ENCODE measurements at regions not wholly inside any gene's neighbourhood (a gene's known extent, or its start where the extent isn't known, plus 50 kb on each side); places are given as distances from the start of the nearest gene placed in this dataset.

- TF ChIP-seq, protein P1, sequence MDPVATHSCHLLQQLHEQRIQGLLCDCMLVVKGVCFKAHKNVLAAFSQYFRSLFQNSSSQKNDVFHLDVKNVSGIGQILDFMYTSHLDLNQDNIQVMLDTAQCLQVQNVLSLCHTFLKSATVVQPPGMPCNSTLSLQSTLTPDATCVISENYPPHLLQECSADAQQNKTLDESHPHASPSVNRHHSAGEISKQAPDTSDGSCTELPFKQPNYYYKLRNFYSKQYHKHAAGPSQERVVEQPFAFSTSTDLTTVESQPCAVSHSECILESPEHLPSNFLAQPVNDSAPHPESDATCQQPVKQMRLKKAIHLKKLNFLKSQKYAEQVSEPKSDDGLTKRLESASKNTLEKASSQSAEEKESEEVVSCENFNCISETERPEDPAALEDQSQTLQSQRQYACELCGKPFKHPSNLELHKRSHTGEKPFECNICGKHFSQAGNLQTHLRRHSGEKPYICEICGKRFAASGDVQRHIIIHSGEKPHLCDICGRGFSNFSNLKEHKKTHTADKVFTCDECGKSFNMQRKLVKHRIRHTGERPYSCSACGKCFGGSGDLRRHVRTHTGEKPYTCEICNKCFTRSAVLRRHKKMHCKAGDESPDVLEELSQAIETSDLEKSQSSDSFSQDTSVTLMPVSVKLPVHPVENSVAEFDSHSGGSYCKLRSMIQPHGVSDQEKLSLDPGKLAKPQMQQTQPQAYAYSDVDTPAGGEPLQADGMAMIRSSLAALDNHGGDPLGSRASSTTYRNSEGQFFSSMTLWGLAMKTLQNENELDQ (CRISPR knock-in tag; IDR thresholded peaks at IDR 0.05; ENCODE audit: borderline replicate concordance) = 0 out of 2 replicates have a peak, but pooled peaks have one; percentile 71
- peak; percentile 95 for TF ChIP-seq ZMAT3 (CRISPR knock-in tag; conservative IDR thresholded peaks at IDR 0.05)
- TF ChIP-seq DNMT3B (CRISPR knock-in tag; conservative IDR thresholded peaks at IDR 0.05) = peak; percentile 24
- TF ChIP-seq ZNF160 (CRISPR knock-in tag; IDR thresholded peaks at IDR 0.05) = peak; percentile 66
- TF ChIP-seq BHLHE40 (IDR thresholded peaks at IDR 0.05; ENCODE audit: low read length) = peak; percentile 56
- peak; percentile 80 to 88 for TF ChIP-seq MAFK (conservative IDR thresholded peaks at IDR 0.05 in 1 of 2, IDR thresholded peaks at IDR 0.05 in 1 of 2; ENCODE audit: low read length in 2 of 2)
- TF ChIP-seq PCBP1 (IDR thresholded peaks at IDR 0.05; ENCODE audit: borderline replicate concordance, low read depth, low read length) = no peak
- no peak for TF ChIP-seq RBM22 (optimal IDR thresholded peaks at IDR 0.05; ENCODE audit: low read length)
- TF ChIP-seq PBX2 (CRISPR knock-in tag; IDR thresholded peaks at IDR 0.05) = no peak
- TF ChIP-seq ZNF547 (CRISPR knock-in tag; IDR thresholded peaks at IDR 0.05) = peak; percentile 83
- no peak for TF ChIP-seq TBP (CRISPR knock-in tag; IDR thresholded peaks at IDR 0.05)
- TF ChIP-seq PHF8 (CRISPR knock-in tag; IDR thresholded peaks at IDR 0.05) = peak; percentile 60
- no peak for TF ChIP-seq SNAPC5 (CRISPR knock-in tag; IDR thresholded peaks at IDR 0.05; ENCODE audit: borderline replicate concordance)
- TF ChIP-seq ZSCAN20 (CRISPR knock-in tag; IDR thresholded peaks at IDR 0.05; ENCODE audit: borderline replicate concordance) = no peak; the same call in 1 of the 2 replicates
- no peak for TF ChIP-seq ZFP82 (CRISPR knock-in tag; IDR thresholded peaks at IDR 0.05; ENCODE audit: borderline replicate concordance)
- TF ChIP-seq ZNF343 (CRISPR knock-in tag; IDR thresholded peaks at IDR 0.05) = no peak; the same call in 1 of the 2 replicates
- TF ChIP-seq CHD2 (IDR thresholded peaks at IDR 0.05; ENCODE audit: low read depth, low read length) = no peak
- TF ChIP-seq SMAD9 (CRISPR knock-in tag; IDR thresholded peaks at IDR 0.05) = no peak
- TF ChIP-seq, protein P2, sequence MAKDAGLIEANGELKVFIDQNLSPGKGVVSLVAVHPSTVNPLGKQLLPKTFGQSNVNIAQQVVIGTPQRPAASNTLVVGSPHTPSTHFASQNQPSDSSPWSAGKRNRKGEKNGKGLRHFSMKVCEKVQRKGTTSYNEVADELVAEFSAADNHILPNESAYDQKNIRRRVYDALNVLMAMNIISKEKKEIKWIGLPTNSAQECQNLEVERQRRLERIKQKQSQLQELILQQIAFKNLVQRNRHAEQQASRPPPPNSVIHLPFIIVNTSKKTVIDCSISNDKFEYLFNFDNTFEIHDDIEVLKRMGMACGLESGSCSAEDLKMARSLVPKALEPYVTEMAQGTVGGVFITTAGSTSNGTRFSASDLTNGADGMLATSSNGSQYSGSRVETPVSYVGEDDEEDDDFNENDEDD (CRISPR knock-in tag; IDR thresholded peaks at IDR 0.05; ENCODE audit: borderline replicate concordance) = peak; percentile 81; the same call in 1 of the 2 replicates
- TF ChIP-seq ZFP37 (CRISPR knock-in tag; IDR thresholded peaks at IDR 0.05; ENCODE audit: borderline replicate concordance) = peak; percentile 88; the same call in 1 of the 2 replicates
- 0 out of 2 replicates have a peak, but pooled peaks have one; percentile 36 for TF ChIP-seq ATF6 (CRISPR knock-in tag; conservative IDR thresholded peaks at IDR 0.05)
- peak; percentile 69 for TF ChIP-seq GABPB1 (CRISPR knock-in tag; IDR thresholded peaks at IDR 0.05)
- no peak; the same call in 1 of the 2 replicates for TF ChIP-seq PPARG (CRISPR knock-in tag; conservative IDR thresholded peaks at IDR 0.05)
These were observed 93.8 kb downstream of the FOXA2 start (continued) for GRCh38 chr20:22490287-22491193.

All from HepG2 (cell line).